GM23338 (cell line): ENCODE measurements at regions not wholly inside any gene's neighbourhood (a gene's known extent, or its start where the extent isn't known, plus 50 kb on each side); places are given as distances from the start of the nearest gene placed in this dataset.

Experiments used
- ATAC-seq: fragments of 200-7000 bp; cut with Tn5 transposase; 3 replicates; pipeline ENCODE4 v1.9.1; 2020
- DNase-seq: peaks from one replicate; pipeline ENCODE4 v3.0.0-alpha.2; 2015; ENCODE audit warnings: low spot score
- H2AFZ ChIP-seq: fragments of 200-600 bp; sonication (generic); 2 replicates; pipeline ENCODE4 v1.8.0; 2016; ENCODE audit warnings: antibody characterized with exemption, mild to moderate bottlenecking, moderate library complexity
- H3F3A ChIP-seq: fragments of 200-600 bp; sonication (generic); replicated peaks from 2 replicates; pipeline ENCODE4 v1.8.0; 2017; ENCODE audit warnings: antibody characterized with exemption, mixed run types, low read depth
- H3K27ac ChIP-seq: fragments of 200-600 bp; sonication (generic); 2 replicates; pipeline ENCODE4 v1.6.1; 2016; ENCODE audit warnings: low read depth
- H3K27me3 ChIP-seq: fragments of 200-600 bp; sonication (generic); 2 replicates; pipeline ENCODE4 v1.8.0; 2016; ENCODE audit warnings: mild to moderate bottlenecking, mixed run types, moderate library complexity; ENCODE audit not compliant: insufficient read depth
- H3K36me3 ChIP-seq: fragments of 200-600 bp; sonication (generic); 2 replicates; pipeline ENCODE4 v1.8.0; 2016; ENCODE audit warnings: mild to moderate bottlenecking; ENCODE audit not compliant: insufficient read depth
- H3K4me1 ChIP-seq: fragments of 200-600 bp; sonication (generic); 2 replicates; pipeline ENCODE4 v1.8.0; 2016; ENCODE audit warnings: mild to moderate bottlenecking, moderate library complexity; ENCODE audit not compliant: insufficient read depth
- H3K4me2 ChIP-seq: fragments of 200-600 bp; sonication (generic); 2 replicates; pipeline ENCODE4 v1.7.1; 2017; ENCODE audit warnings: mixed run types
- H3K4me3 ChIP-seq: fragments of 200-600 bp; sonication (generic); 2 replicates; pipeline ENCODE4 v1.6.1; 2016; ENCODE audit warnings: mixed run types
- H3K79me2 ChIP-seq: fragments of 200-600 bp; sonication (generic); replicated peaks from 2 replicates; pipeline ENCODE4 v1.8.0; 2017; ENCODE audit warnings: mild to moderate bottlenecking; ENCODE audit not compliant: insufficient read depth
- H3K9me2 ChIP-seq: fragments of 200-600 bp; sonication (generic); 2 replicates; pipeline ENCODE4 v1.8.0; 2017; ENCODE audit not compliant: insufficient read depth
- H4K20me1 ChIP-seq: fragments of 200-600 bp; sonication (generic); replicated peaks from 2 replicates; pipeline ENCODE4 v1.8.0; 2017; ENCODE audit warnings: mild to moderate bottlenecking; ENCODE audit not compliant: insufficient read depth
- H3K27ac Mint-ChIP-seq: 2 replicates; pipeline ENCODE4 v1.8.0; 2020; ENCODE audit warnings: inconsistent platforms, mild to moderate bottlenecking, moderate library complexity, mixed read lengths
- H3K27me3 Mint-ChIP-seq: 3 replicates; pipeline ENCODE4 v1.8.0; 2022; ENCODE audit warnings: low read depth, mild to moderate bottlenecking, moderate library complexity, mixed read lengths, inconsistent platforms; ENCODE audit not compliant: insufficient read depth, poor library complexity
- H3K36me3 Mint-ChIP-seq: 3 replicates; pipeline ENCODE4 v1.8.0; 2021; ENCODE audit warnings: low read depth, mild to moderate bottlenecking, inconsistent platforms, moderate library complexity, mixed read lengths
- H3K4me1 Mint-ChIP-seq: 3 replicates; pipeline ENCODE4 v1.8.0; 2020; ENCODE audit warnings: mild to moderate bottlenecking, inconsistent platforms, mixed read lengths
- H3K4me3 Mint-ChIP-seq: 3 replicates; pipeline ENCODE4 v1.8.0; 2021; ENCODE audit warnings: moderate library complexity, mild to moderate bottlenecking, inconsistent platforms, mixed read lengths
- H3K9me3 Mint-ChIP-seq: 3 replicates; pipeline ENCODE4 v1.8.0; 2020; ENCODE audit warnings: moderate library complexity, mild to moderate bottlenecking, inconsistent platforms, mixed read lengths
- CREB1 ChIP-seq: fragments of 250-450 bp; sonication (Bioruptor Pico); IDR thresholded peaks from 2 replicates; pipeline ENCODE4 v1.5.0; 2020; ENCODE audit warnings: low read depth, mild to moderate bottlenecking, moderate library complexity
- EZH2 ChIP-seq: fragments of 200-600 bp; sonication (generic); IDR thresholded peaks from one replicate; pipeline ENCODE4 v1.8.0; 2017; ENCODE audit warnings: antibody characterized with exemption, mild to moderate bottlenecking, low read depth; ENCODE audit not compliant: unreplicated experiment
- NANOG ChIP-seq: IDR thresholded peaks from 2 replicates; pipeline ENCODE4 v1.6.1; 2016; ENCODE audit warnings: antibody characterized with exemption, borderline replicate concordance
- ZNF114 ChIP-seq: fragments of 250-450 bp; sonication (Bioruptor Pico); IDR thresholded peaks from 2 replicates; pipeline ENCODE4 v1.5.0; 2020; ENCODE audit warnings: mild to moderate bottlenecking, moderate library complexity
- ZNF331 ChIP-seq: fragments of 250-450 bp; sonication (Bioruptor Pico); IDR thresholded peaks from 2 replicates; pipeline ENCODE4 v1.5.0; 2020; ENCODE audit warnings: low read depth, mild to moderate bottlenecking, moderate library complexity
- TF ChIP-seq, protein P1 (sequence below): fragments of 250-450 bp; sonication (Bioruptor Pico); IDR thresholded peaks from 2 replicates; pipeline ENCODE4 v1.5.0; 2020; ENCODE audit warnings: mild to moderate bottlenecking, moderate library complexity
- TF ChIP-seq, protein P2 (sequence below), 2 experiments: fragments of 200-600 bp in 1 of 2; sonication (generic) in 1 of 2; conservative IDR thresholded peaks; 2 replicates each; pipeline versions ENCODE4 v1.5.1 to v1.6.1; 2016 to 2017; ENCODE audit warnings: antibody characterized with exemption in 2 of 2, low read depth in 2 of 2, mild to moderate bottlenecking in 2 of 2, moderate library complexity in 1 of 2

DNA sequence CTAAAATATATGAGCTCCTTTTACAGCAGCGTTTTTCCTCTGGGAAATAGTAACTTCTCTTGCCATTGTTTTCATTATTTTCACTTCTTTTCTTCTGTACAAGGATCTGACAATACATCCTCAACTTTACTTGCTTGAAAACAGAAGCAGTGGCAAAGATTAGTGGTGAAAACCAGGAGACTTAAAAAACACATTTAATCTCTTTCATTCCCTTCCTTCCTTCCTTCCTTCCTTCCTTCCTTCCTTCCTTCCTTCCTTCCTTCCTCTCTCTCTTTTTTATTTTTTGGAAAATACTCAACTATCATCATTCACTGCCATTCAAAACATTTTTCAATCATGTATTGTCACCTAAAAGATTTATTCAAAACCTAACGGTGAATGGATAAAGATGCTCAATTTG, 1411.4 kb downstream of the NCAM2 start (continued):
- TF ChIP-seq, protein P1, sequence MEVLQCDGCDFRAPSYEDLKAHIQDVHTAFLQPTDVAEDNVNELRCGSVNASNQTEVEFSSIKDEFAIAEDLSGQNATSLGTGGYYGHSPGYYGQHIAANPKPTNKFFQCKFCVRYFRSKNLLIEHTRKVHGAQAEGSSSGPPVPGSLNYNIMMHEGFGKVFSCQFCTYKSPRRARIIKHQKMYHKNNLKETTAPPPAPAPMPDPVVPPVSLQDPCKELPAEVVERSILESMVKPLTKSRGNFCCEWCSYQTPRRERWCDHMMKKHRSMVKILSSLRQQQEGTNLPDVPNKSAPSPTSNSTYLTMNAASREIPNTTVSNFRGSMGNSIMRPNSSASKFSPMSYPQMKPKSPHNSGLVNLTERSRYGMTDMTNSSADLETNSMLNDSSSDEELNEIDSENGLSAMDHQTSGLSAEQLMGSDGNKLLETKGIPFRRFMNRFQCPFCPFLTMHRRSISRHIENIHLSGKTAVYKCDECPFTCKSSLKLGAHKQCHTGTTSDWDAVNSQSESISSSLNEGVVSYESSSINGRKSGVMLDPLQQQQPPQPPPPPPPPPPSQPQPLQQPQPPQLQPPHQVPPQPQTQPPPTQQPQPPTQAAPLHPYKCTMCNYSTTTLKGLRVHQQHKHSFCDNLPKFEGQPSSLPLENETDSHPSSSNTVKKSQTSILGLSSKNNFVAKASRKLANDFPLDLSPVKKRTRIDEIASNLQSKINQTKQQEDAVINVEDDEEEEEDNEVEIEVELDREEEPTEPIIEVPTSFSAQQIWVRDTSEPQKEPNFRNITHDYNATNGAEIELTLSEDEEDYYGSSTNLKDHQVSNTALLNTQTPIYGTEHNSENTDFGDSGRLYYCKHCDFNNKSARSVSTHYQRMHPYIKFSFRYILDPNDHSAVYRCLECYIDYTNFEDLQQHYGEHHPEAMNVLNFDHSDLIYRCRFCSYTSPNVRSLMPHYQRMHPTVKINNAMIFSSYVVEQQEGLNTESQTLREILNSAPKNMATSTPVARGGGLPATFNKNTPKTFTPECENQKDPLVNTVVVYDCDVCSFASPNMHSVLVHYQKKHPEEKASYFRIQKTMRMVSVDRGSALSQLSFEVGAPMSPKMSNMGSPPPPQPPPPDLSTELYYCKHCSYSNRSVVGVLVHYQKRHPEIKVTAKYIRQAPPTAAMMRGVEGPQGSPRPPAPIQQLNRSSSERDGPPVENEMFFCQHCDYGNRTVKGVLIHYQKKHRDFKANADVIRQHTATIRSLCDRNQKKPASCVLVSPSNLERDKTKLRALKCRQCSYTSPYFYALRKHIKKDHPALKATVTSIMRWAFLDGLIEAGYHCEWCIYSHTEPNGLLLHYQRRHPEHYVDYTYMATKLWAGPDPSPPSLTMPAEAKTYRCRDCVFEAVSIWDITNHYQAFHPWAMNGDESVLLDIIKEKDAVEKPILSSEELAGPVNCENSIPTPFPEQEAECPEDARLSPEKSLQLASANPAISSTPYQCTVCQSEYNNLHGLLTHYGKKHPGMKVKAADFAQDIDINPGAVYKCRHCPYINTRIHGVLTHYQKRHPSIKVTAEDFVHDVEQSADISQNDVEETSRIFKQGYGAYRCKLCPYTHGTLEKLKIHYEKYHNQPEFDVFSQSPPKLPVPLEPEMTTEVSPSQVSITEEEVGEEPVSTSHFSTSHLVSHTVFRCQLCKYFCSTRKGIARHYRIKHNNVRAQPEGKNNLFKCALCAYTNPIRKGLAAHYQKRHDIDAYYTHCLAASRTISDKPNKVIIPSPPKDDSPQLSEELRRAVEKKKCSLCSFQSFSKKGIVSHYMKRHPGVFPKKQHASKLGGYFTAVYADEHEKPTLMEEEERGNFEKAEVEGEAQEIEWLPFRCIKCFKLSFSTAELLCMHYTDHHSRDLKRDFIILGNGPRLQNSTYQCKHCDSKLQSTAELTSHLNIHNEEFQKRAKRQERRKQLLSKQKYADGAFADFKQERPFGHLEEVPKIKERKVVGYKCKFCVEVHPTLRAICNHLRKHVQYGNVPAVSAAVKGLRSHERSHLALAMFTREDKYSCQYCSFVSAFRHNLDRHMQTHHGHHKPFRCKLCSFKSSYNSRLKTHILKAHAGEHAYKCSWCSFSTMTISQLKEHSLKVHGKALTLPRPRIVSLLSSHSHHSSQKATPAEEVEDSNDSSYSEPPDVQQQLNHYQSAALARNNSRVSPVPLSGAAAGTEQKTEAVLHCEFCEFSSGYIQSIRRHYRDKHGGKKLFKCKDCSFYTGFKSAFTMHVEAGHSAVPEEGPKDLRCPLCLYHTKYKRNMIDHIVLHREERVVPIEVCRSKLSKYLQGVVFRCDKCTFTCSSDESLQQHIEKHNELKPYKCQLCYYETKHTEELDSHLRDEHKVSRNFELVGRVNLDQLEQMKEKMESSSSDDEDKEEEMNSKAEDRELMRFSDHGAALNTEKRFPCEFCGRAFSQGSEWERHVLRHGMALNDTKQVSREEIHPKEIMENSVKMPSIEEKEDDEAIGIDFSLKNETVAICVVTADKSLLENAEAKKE (CRISPR knock-in tag), result no peak

DNA sequence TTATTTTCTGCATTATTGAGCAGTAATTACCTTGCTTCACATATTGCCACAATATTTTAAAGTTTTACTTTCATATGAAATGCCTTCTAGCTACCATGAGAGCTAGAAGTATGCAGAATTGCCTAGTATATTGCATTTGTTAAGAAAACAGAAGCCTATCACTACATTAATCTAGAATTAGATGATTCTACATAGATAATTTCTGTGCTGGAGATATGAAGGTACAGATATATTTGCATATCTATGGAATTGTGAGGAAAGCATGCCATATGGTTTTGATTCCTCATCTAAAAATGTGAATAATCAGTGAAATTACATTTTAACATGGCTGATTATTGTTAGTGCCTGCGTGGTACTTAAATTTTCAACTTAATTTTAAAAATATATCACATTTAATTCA, 1418.3 kb downstream of the NCAM2 start:
- no peak overlapping the region for H3K4me2 ChIP-seq
- H3K4me1 Mint-ChIP-seq, result no peaks in the 10 kb centered on the region
- H4K20me1 ChIP-seq, result no peaks in the 10 kb centered on the region
- ATAC-seq (no peak), DNase-seq (no peak)
- no peaks in the 10 kb centered on the region for H3K9me2 ChIP-seq
- no peaks in the 10 kb centered on the region for H3K4me1 ChIP-seq
- peaks cover 1% of the 10 kb centered on the region for H3K27me3 Mint-ChIP-seq
- H3K36me3 ChIP-seq, result no peaks in the 10 kb centered on the region
- H3K27ac Mint-ChIP-seq, result no peak overlapping the region
- H3K36me3 Mint-ChIP-seq, result no peaks in the 10 kb centered on the region
- H3K79me2 ChIP-seq, result no peaks in the 10 kb centered on the region
- no peaks in the 10 kb centered on the region for H3K27me3 ChIP-seq
- H2AFZ ChIP-seq, result no peak overlapping the region
- H3F3A ChIP-seq, result no peaks in the 10 kb centered on the region
- no peak overlapping the region for H3K27ac ChIP-seq
- H3K9me3 Mint-ChIP-seq, result no peaks in the 10 kb centered on the region
- no peak overlapping the region for H3K4me3 Mint-ChIP-seq
- H3K4me3 ChIP-seq, result no peak overlapping the region
- TF ChIP-seq, protein P2, sequence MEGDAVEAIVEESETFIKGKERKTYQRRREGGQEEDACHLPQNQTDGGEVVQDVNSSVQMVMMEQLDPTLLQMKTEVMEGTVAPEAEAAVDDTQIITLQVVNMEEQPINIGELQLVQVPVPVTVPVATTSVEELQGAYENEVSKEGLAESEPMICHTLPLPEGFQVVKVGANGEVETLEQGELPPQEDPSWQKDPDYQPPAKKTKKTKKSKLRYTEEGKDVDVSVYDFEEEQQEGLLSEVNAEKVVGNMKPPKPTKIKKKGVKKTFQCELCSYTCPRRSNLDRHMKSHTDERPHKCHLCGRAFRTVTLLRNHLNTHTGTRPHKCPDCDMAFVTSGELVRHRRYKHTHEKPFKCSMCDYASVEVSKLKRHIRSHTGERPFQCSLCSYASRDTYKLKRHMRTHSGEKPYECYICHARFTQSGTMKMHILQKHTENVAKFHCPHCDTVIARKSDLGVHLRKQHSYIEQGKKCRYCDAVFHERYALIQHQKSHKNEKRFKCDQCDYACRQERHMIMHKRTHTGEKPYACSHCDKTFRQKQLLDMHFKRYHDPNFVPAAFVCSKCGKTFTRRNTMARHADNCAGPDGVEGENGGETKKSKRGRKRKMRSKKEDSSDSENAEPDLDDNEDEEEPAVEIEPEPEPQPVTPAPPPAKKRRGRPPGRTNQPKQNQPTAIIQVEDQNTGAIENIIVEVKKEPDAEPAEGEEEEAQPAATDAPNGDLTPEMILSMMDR (conservative IDR thresholded peaks at IDR 0.05; ENCODE audit: low read depth in 2 of 2), result no peak
- TF ChIP-seq ZNF114 (CRISPR knock-in tag), result no peak
- TF ChIP-seq EZH2, result no peak
- no peak for TF ChIP-seq NANOG
- TF ChIP-seq CREB1 (CRISPR knock-in tag), result no peak
- TF ChIP-seq ZNF331, result no peak
